Medulla oblongata (tissue), 1 donor: ENCODE measurements at regions not wholly inside any gene's neighbourhood (a gene's known extent, or its start where the extent isn't known, plus 50 kb on each side); places are given as distances from the start of the nearest gene placed in this dataset.
"Not testable (repeated sequence)": the region's sequence is repeated elsewhere in the genome, so short reads cannot be mapped to it uniquely, and the experiment has no call there.

Experiments
- DNase-seq: peaks from one replicate; pipeline ENCODE4 v3.0.0-alpha.2; 2015; ENCODE audit errors: extremely low spot score

GRCh38 chr1:102821707-102822106 is 286.6 kb downstream of the COL11A1 start:
- no peak for DNase-seq

DNA sequence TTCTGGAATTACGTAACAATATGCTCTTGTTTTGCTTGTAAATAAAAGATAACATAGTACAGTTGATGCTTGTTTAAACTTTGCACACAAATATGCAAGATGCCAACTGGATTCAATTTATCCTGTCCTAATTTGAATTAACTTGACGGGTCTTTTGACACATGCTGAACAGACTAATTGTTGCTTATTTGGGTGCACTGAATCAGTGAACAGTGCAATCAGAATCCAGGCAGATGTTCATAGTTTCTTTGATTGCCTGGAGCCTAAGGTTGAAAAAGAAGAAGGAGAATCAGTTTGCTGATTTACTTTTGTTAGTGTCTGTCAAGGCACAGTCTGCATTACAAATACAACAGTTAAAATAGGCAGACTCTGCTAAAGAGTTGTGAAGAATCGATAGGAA is 307.9 kb downstream of the COL11A1 start:
- no peak for DNase-seq

GRCh38 chr1:102799496-102799895 is 308.8 kb downstream of the COL11A1 start:
- DNase-seq, result no peak

GRCh38 chr1:102798718-102799117 is 309.6 kb downstream of the COL11A1 start:
- no peak for DNase-seq

DNA sequence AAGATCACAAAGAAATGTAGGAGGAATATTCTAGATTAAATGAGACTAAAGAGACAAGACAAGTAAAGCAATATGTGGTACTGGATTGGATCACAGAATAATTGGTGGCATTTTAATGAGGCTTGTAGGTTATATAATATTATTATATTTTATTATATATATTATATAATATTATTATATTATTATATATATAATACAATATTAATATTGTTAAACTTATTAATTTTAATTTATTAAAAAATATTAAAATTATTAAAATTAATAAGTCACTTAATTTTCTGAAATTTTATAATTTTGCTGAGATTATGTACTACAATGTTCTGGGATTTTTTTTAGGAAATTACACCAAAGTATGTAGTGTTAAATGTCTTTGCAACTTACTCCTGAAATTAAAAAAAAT is 311.9 kb downstream of the COL11A1 start:
- no peak for DNase-seq

DNA sequence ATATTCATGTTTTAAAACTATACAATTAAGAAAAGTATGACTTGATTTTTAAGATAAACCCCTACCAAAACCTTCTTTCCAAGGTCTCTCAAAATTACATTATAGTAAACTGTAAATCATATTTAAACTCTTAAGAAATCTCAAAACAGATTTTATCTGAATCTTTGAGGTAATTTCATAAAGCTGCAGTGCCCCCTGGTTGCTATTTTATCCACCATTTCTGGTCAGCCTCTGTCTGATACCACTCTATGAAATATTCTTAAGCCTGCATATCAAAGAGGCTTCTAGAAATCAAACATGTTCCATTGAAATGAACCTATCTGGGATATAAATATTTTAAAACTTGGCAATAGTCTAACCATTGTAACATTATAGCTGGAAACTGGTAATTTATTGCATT is 317.3 kb downstream of the COL11A1 start:
- DNase-seq, result no peak

GRCh38 chr1:102789951-102790350 is 318.4 kb downstream of the COL11A1 start:
- DNase-seq, result not testable (repeated sequence)

GRCh38 chr1:102783487-102783886 is 324.8 kb downstream of the COL11A1 start:
- DNase-seq, result no peak

DNA sequence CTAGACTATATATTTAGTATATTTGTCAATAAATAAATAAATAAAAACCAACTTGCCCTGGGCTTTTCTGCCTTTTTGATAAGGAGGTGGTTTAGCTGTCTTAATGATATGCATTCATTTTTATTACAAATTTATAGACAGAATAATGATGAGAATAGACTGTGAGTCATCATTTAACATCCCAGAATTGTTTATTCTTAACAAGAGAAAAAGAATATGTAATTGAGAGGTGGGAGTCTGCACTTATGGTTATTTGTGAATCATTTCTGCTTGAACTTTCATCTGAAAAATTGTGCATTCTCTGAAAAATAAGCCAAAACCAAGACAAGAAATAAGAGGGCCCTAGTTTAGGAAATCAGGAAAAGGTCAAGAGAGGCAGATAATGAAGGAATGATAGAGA is 326.2 kb downstream of the COL11A1 start:
- no peak for DNase-seq

GRCh38 chr1:102776071-102776470 is 332.3 kb downstream of the COL11A1 start:
- DNase-seq, result no peak

- DNase-seq, result no peak
These were observed 335.5 kb downstream of the COL11A1 start for GRCh38 chr1:102772831-102773230.

DNA sequence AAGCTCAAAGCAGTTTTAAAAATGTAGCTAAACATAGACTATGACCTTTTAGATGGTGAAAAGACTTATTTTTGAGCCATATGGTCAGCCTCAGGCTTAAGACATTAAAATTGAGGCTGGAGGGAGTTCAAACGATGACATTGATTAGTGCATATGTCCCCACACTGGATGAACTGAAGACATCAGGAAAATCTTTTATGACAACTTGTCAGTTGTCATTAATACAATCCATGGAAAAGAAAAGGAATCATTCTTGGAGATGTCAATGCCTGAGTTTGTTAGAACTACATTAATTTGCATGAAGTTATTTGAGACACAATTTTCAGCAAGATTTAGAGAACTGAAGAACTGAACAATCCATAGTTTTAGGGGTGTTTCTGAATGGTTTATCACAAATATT is 349.9 kb downstream of the COL11A1 start:
- DNase-seq, result no peak

GRCh38 chr1:102757363-102757762 is 351.0 kb downstream of the COL11A1 start:
- no peak for DNase-seq

GRCh38 chr1:102751111-102751510 is 357.2 kb downstream of the COL11A1 start:
- no peak for DNase-seq

DNA sequence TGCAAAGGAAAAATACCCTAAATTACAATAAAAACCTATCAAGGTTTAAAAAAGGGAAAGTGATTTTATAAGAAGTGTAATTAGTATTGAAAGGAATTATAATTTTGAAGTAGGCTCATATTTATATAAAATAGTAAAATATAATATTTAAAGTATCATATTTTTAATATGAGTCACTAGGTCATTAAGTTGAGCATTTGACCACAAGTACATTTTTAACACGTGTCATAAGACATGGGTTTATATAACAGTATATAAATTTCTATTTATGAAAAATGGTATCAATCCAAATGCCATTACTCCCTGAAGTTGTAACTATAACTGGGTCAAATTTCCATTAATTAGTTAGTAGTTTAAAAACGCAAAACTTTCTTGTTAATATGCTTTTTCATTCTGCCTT is 365.9 kb downstream of the COL11A1 start:
- no peak for DNase-seq

DNA sequence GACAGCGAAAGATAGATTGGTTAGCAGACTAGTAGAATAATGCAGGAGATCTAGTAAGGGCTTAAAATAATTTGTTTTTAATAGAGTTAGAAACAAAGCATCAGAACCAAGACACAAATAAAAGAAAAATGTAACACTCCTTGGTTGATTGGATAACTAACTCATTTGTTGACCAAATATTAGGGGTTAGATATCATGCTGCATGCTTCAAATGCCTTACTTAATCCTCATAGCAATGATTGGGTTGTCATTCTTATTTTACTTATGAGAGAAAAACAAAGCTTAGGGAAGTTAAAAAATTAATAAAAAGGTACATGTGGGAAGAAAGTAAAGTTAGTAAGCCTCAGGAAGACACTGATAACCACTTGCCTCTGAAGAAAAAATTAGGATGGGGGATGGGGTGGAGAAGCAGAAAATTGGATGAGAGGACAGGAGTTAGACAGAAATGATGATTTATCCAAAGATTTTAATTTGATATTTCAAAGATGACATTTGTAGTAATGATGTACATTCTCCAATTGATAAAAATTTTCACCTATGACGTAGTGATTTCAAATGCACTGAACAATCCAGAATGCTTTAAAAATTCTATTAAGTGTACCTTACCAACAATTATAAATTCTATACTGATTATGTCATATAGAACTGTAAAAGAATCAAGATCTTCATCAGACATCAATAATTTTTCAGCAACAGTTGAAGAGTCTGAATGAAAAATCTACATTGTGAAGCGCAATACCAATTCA is 374.7 kb downstream of the COL11A1 start:
- DNase-seq, result no peak

DNA sequence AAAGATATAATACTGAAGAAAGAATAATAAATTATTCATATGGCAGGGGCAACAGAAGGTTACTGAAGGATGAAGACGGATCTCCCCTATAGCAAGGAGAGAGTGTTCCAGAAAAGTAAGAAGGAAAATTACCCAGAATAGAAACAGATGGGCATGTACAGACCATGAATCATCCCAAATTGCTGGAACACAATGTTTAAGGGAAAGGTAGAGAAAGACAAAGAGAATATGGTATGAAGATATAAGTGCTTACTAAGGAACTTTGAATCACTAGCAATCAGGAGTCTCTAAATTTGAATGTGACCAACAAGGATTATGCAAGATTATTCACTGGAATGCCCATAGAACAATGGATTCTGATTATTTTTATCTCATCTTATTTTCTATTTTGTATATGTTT is 375.4 kb downstream of the COL11A1 start:
- DNase-seq, result no peak

GRCh38 chr1:102726417-102726816 is 381.9 kb downstream of the COL11A1 start:
- DNase-seq, result no peak

- DNase-seq, result no peak
These were observed 383.6 kb downstream of the COL11A1 start for GRCh38 chr1:102724741-102725140.

DNA sequence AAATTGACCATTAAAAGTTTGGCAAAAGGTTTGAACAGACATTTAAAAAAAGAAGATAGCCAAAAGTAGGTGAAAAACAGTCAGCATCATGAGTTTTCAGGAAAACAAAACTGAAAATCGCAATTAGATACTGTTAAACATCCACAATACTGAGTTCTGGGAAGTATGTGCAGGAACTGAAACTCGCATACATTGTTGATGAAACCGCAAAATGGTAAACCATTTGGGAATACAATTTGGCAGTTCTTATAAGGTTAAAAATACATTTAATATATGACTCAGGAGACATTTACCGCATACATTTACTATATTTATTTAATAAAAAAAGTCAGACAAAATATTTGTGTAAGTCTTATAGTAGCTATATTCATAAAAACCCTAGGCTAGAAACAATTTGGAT is 393.2 kb downstream of the COL11A1 start:
- no peak for DNase-seq

- no peak for DNase-seq
These were observed 408.8 kb downstream of the COL11A1 start for GRCh38 chr1:102699524-102699923.

DNA sequence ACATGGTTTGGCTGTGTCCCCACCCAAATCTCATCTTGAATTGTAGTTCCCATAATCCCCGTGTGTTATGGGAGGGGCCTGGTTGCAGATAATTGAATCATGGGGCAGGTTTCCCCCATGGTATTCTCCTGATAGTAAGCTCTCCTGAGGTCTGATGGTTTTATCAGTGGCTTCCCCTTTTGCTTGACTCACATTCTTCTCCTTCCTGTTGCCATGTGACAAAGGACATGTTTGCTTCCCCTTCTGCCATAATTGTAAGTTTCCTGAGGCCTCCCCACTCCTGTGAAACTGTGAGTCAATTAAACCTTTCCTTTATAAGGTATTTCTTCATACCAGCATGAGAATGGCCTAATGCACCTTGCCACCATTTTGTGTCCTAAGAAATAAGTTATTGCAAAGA is 415.0 kb downstream of the COL11A1 start:
- no peak for DNase-seq

DNA sequence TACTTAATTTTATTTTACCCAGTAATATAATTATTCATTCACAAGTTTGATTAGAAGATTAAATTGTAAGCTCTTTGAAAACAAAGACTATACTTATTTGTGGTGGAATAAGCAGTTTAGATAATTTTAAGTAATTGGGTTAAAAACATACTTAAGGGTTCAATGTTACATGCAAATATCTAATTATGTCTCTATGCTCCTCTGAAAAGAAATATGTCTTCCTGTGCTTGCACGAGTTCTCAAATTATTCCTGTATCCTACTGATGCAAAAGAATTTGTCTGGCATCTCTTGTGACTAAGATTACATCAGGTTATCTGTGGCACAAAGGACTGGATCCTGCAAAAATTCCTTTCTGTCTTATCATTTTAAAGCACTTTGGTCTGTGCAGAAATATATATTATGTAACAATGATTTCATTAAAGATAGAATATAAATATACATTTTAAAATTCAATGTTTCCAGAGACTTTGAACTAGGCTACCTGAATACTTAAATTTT is 416.7 kb downstream of the COL11A1 start:
- DNase-seq, result no peak

- no peak for DNase-seq
These were observed 420.9 kb downstream of the COL11A1 start for GRCh38 chr1:102687383-102687782.
